ENCODE measurements at regions not wholly inside any gene's neighbourhood (a gene's known extent, or its start where the extent isn't known, plus 50 kb on each side); places are given as distances from the start of the nearest gene placed in this dataset.

- H3K36me3 ChIP-seq (ENCODE audit: control insufficient read depth in 1 of 2, insufficient read depth in 2 of 2, low read length in 1 of 2), result no peaks in the 10 kb centered on the region
- ATAC-seq (ENCODE audit: low FRiP score), result no peak
- DNase-seq, result no peak
- no peaks in the 10 kb centered on the region for H3K9me3 ChIP-seq (ENCODE audit: control insufficient read depth, low read length)
- H3K27me3 ChIP-seq (ENCODE audit: control insufficient read depth in 1 of 2, insufficient read depth in 2 of 2, low read length in 1 of 2), result no peaks in the 10 kb centered on the region
- no peak overlapping the region for H3K27ac ChIP-seq (ENCODE audit: low read depth in 1 of 2, low read length in 2 of 2)
- intact Hi-C loops (cut with DNase I), result no loop called here
- H3K4me1 ChIP-seq (ENCODE audit: control insufficient read depth in 1 of 2, insufficient read depth in 2 of 2, low read length in 2 of 2), result no peaks in the 10 kb centered on the region
- H3K4me3 ChIP-seq (ENCODE audit: low read length in 2 of 2), result no peak overlapping the region
- 31 to 46% methylated on average over 11 of the region's 11 CpGs for WGBS, 2 donors
Observed at GRCh38 chr4:27759611-27760575, 899.3 kb downstream of the STIM2 start.

DNA sequence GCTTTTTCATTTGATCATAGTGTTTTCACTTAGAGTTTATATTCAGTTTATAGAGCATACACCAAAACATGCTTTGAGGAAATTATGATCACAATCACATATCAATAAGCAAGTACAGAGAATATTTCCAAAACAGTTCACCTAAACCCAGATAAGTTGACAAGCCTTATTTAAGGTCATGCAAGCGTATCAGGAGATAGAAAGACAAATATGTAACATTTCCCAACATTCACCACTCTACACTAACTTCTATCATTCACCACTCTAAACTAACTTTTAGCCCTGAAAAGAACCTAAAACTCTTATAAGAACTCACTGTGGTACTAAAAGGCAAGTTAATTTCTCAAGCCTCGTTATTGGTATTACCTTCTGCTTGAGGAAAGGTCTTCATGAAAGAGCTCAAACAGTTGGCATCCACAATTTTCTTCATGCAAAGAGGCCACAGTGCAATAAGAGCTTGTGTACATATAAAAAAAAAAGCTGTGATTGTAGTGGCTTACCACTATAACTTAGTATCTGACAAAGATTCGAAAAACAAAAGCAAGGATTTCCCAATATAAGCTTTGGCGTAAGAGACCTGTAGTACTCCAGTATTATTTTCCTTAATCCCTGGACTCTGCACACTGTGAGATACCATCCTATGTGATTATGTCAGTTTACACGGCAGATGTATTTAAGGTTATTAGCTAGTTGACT is 903.3 kb downstream of the STIM2 start:
- Histone ChIP-seq H3K27ac (ENCODE audit: low read depth in 1 of 2, low read length in 2 of 2) (no peak overlapping the region), H3K36me3 (ENCODE audit: control insufficient read depth in 1 of 2, insufficient read depth in 2 of 2, low read length in 1 of 2) (no peaks in the 10 kb centered on the region), H3K9me3 (ENCODE audit: control insufficient read depth, low read length) (no peaks in the 10 kb centered on the region), H3K4me1 (ENCODE audit: control insufficient read depth in 1 of 2, insufficient read depth in 2 of 2, low read length in 2 of 2) (no peaks in the 10 kb centered on the region), H3K27me3 (ENCODE audit: control insufficient read depth in 1 of 2, insufficient read depth in 2 of 2, low read length in 1 of 2) (no peaks in the 10 kb centered on the region), H3K4me3 (ENCODE audit: low read length in 2 of 2) (no peak overlapping the region)
- ATAC-seq (ENCODE audit: low FRiP score) (no peak), DNase-seq (no peak)
- 69 to 75% methylated on average over 5 of the region's 5 CpGs for WGBS, 2 donors
- intact Hi-C loops (cut with DNase I), result no loop called here

DNA sequence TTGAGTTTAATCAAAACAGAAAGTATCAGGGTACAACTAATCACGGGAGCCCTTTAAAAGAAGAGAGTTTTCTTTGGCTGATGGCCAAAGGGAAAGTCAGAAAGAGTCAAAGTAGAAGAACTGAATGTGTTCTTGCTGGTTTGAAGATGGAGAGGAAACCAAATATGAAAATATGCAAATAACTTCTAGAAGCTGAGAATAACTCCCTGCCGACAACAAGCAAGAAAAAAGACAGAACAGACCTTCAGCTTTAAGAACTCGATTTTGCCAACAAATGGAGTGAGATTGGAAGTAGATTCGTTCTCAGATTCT is 903.8 kb downstream of the STIM2 start:
- DNase-seq (no peak), ATAC-seq (ENCODE audit: low FRiP score) (no peak)
- H3K4me1 ChIP-seq (ENCODE audit: control insufficient read depth in 1 of 2, insufficient read depth in 2 of 2, low read length in 2 of 2), result no peaks in the 10 kb centered on the region
- no peaks in the 10 kb centered on the region for H3K36me3 ChIP-seq (ENCODE audit: control insufficient read depth in 1 of 2, insufficient read depth in 2 of 2, low read length in 1 of 2)
- no peak overlapping the region for H3K27ac ChIP-seq (ENCODE audit: low read depth in 1 of 2, low read length in 2 of 2)
- H3K9me3 ChIP-seq (ENCODE audit: control insufficient read depth, low read length), result no peaks in the 10 kb centered on the region
- intact Hi-C loops (cut with DNase I), result no loop called here
- WGBS, 2 donors, result 19 to 28% methylated on average over 4 of the region's 4 CpGs
- no peak overlapping the region for H3K4me3 ChIP-seq (ENCODE audit: low read length in 2 of 2)
- no peaks in the 10 kb centered on the region for H3K27me3 ChIP-seq (ENCODE audit: control insufficient read depth in 1 of 2, insufficient read depth in 2 of 2, low read length in 1 of 2)

DNA sequence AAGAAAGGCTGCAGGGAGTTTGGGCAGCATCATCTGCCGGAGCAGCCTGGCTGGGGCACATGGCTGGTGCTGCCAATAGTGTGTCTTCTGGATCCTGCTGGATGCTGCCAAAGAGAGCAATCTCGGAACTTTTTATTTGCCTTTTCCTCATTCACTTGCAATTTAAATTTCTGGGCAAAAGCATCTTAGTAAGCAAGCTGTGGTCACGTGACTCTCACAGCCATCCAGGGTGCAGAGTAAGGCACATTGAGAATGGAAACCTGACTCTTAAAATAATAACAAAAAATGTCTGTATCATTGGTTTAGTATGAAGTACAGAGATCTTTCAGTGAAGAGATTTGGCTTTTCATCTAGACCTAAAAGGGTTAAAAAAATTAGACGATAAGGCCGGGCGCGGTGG is 910.3 kb downstream of the STIM2 start:
- Histone ChIP-seq H3K9me3 (ENCODE audit: control insufficient read depth, low read length) (no peaks in the 10 kb centered on the region), H3K27me3 (ENCODE audit: control insufficient read depth in 1 of 2, insufficient read depth in 2 of 2, low read length in 1 of 2) (no peaks in the 10 kb centered on the region), H3K27ac (ENCODE audit: low read depth in 1 of 2, low read length in 2 of 2) (no peak overlapping the region), H3K4me1 (ENCODE audit: control insufficient read depth in 1 of 2, insufficient read depth in 2 of 2, low read length in 2 of 2) (no peaks in the 10 kb centered on the region), H3K4me3 (ENCODE audit: low read length in 2 of 2) (no peak overlapping the region), H3K36me3 (ENCODE audit: control insufficient read depth in 1 of 2, insufficient read depth in 2 of 2, low read length in 1 of 2) (no peaks in the 10 kb centered on the region)
- intact Hi-C loops (cut with DNase I), result no loop called here
- WGBS, 2 donors, result 87 to 88% methylated on average over 7 of the region's 7 CpGs
- no peak for DNase-seq
- ATAC-seq (ENCODE audit: low FRiP score), result no peak

GRCh38 chr4:27775156-27775555 is 914.5 kb downstream of the STIM2 start:
- Histone ChIP-seq H3K4me3 (ENCODE audit: low read length in 2 of 2) (no peak overlapping the region), H3K27ac (ENCODE audit: low read depth in 1 of 2, low read length in 2 of 2) (no peak overlapping the region), H3K9me3 (ENCODE audit: control insufficient read depth, low read length) (no peaks in the 10 kb centered on the region), H3K36me3 (ENCODE audit: control insufficient read depth in 1 of 2, insufficient read depth in 2 of 2, low read length in 1 of 2) (no peaks in the 10 kb centered on the region), H3K4me1 (ENCODE audit: control insufficient read depth in 1 of 2, insufficient read depth in 2 of 2, low read length in 2 of 2) (no peaks in the 10 kb centered on the region), H3K27me3 (ENCODE audit: control insufficient read depth in 1 of 2, insufficient read depth in 2 of 2, low read length in 1 of 2) (no peaks in the 10 kb centered on the region)
- DNase-seq, result no peak
- WGBS, 2 donors, result 63 to 74% methylated on average over 3 of the region's 3 CpGs
- no peak for ATAC-seq (ENCODE audit: low FRiP score)
- intact Hi-C loops (cut with DNase I), result no loop called here

- H3K4me1 ChIP-seq (ENCODE audit: control insufficient read depth in 1 of 2, insufficient read depth in 2 of 2, low read length in 2 of 2), result no peaks in the 10 kb centered on the region
- no peaks in the 10 kb centered on the region for H3K9me3 ChIP-seq (ENCODE audit: control insufficient read depth, low read length)
- no peak overlapping the region for H3K4me3 ChIP-seq (ENCODE audit: low read length in 2 of 2)
- H3K36me3 ChIP-seq (ENCODE audit: control insufficient read depth in 1 of 2, insufficient read depth in 2 of 2, low read length in 1 of 2), result no peaks in the 10 kb centered on the region
- no peak overlapping the region for H3K27ac ChIP-seq (ENCODE audit: low read depth in 1 of 2, low read length in 2 of 2)
- no peak for DNase-seq
- no peak for ATAC-seq (ENCODE audit: low FRiP score)
- no peaks in the 10 kb centered on the region for H3K27me3 ChIP-seq (ENCODE audit: control insufficient read depth in 1 of 2, insufficient read depth in 2 of 2, low read length in 1 of 2)
- intact Hi-C loops (cut with DNase I), result no loop called here
- WGBS, 2 donors, result 56 to 81% methylated on average over 1 of the region's 1 CpG
Observed at GRCh38 chr4:27779827-27780226, 919.2 kb downstream of the STIM2 start.

- Histone ChIP-seq H3K36me3 (ENCODE audit: control insufficient read depth in 1 of 2, insufficient read depth in 2 of 2, low read length in 1 of 2) (no peaks in the 10 kb centered on the region), H3K27ac (ENCODE audit: low read depth in 1 of 2, low read length in 2 of 2) (no peak overlapping the region), H3K27me3 (ENCODE audit: control insufficient read depth in 1 of 2, insufficient read depth in 2 of 2, low read length in 1 of 2) (no peaks in the 10 kb centered on the region), H3K9me3 (ENCODE audit: control insufficient read depth, low read length) (no peaks in the 10 kb centered on the region), H3K4me3 (ENCODE audit: low read length in 2 of 2) (no peak overlapping the region), H3K4me1 (ENCODE audit: control insufficient read depth in 1 of 2, insufficient read depth in 2 of 2, low read length in 2 of 2) (no peaks in the 10 kb centered on the region)
- 74 to 76% methylated on average over 2 of the region's 2 CpGs for WGBS, 2 donors
- DNase-seq (no peak), ATAC-seq (ENCODE audit: low FRiP score) (no peak)
- intact Hi-C loops (cut with DNase I), result no loop called here
Observed at GRCh38 chr4:27787195-27787594, 926.6 kb downstream of the STIM2 start.

GRCh38 chr4:27789773-27790172 is 929.1 kb downstream of the STIM2 start:
- no peaks in the 10 kb centered on the region for H3K4me1 ChIP-seq (ENCODE audit: control insufficient read depth in 1 of 2, insufficient read depth in 2 of 2, low read length in 2 of 2)
- no peaks in the 10 kb centered on the region for H3K36me3 ChIP-seq (ENCODE audit: control insufficient read depth in 1 of 2, insufficient read depth in 2 of 2, low read length in 1 of 2)

DNA sequence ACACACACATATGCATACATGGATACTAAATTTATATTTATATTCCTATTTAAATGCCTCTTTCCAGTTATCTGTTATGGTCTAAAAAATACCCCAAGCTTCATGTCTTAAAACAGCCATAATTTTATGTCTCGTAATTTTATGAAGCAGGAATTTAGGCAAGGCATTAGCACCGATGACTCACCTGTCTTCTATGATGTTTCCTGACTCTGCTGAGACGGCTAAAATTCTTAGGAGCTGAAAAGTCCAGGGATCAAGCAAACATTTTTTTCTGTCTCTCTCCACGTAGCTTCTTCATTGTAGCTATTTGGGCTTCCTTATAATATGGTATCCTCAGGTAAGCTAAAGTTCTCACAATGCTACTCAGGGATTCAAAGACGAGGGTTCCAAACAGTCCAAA is 930.3 kb downstream of the STIM2 start:
- no peak for ATAC-seq (ENCODE audit: low FRiP score)
- no peak for DNase-seq
- H3K27me3 ChIP-seq (ENCODE audit: control insufficient read depth in 1 of 2, insufficient read depth in 2 of 2, low read length in 1 of 2), result no peaks in the 10 kb centered on the region
- intact Hi-C loops (cut with DNase I), result no loop called here
- no peaks in the 10 kb centered on the region for H3K4me1 ChIP-seq (ENCODE audit: control insufficient read depth in 1 of 2, insufficient read depth in 2 of 2, low read length in 2 of 2)
- WGBS, 2 donors, result 66 to 67% methylated on average over 5 of the region's 5 CpGs
- no peak overlapping the region for H3K27ac ChIP-seq (ENCODE audit: low read depth in 1 of 2, low read length in 2 of 2)
- no peaks in the 10 kb centered on the region for H3K36me3 ChIP-seq (ENCODE audit: control insufficient read depth in 1 of 2, insufficient read depth in 2 of 2, low read length in 1 of 2)
- H3K4me3 ChIP-seq (ENCODE audit: low read length in 2 of 2), result no peak overlapping the region
- H3K9me3 ChIP-seq (ENCODE audit: control insufficient read depth, low read length), result no peaks in the 10 kb centered on the region

More at GRCh38 chr4:27789773-27790172, 929.1 kb downstream of the STIM2 start:
- Histone ChIP-seq H3K9me3 (ENCODE audit: control insufficient read depth, low read length) (no peaks in the 10 kb centered on the region), H3K4me3 (ENCODE audit: low read length in 2 of 2) (no peak overlapping the region), H3K27me3 (ENCODE audit: control insufficient read depth in 1 of 2, insufficient read depth in 2 of 2, low read length in 1 of 2) (no peaks in the 10 kb centered on the region), H3K27ac (ENCODE audit: low read depth in 1 of 2, low read length in 2 of 2) (no peak overlapping the region)
- intact Hi-C loops (cut with DNase I), result no loop called here
- no peak for ATAC-seq (ENCODE audit: low FRiP score)
- 66 to 70% methylated on average over 6 of the region's 6 CpGs for WGBS, 2 donors
- DNase-seq, result no peak
